Loucy (cell line): ENCODE measurements at regions not wholly inside any gene's neighbourhood (a gene's known extent, or its start where the extent isn't known, plus 50 kb on each side); places are given as distances from the start of the nearest gene placed in this dataset.
"Not testable (repeated sequence)": the region's sequence is repeated elsewhere in the genome, so short reads cannot be mapped to it uniquely, and the experiment has no call there.

Experiments
- H2AFZ ChIP-seq: fragments of 200-600 bp; sonication (generic); 2 replicates; pipeline ENCODE4 v1.6.0; 2016; ENCODE audit warnings: antibody characterized with exemption, mild to moderate bottlenecking, low read length, moderate library complexity
- H3F3A ChIP-seq: fragments of 200-600 bp; 2 replicates; pipeline ENCODE4 v1.6.0; 2016; ENCODE audit warnings: antibody characterized with exemption, low read depth, mild to moderate bottlenecking
- H3K27me3 ChIP-seq: fragments of 200-600 bp; sonication (generic); 2 replicates; pipeline ENCODE4 v1.6.1; 2014; ENCODE audit warnings: low read length, mild to moderate bottlenecking; ENCODE audit not compliant: insufficient read depth, poor library complexity, severe bottlenecking
- H3K36me3 ChIP-seq: fragments of 200-600 bp; sonication (generic); 2 replicates; pipeline ENCODE4 v1.6.1; 2016; ENCODE audit warnings: low read length; ENCODE audit not compliant: insufficient read depth
- H3K4me1 ChIP-seq: fragments of 200-600 bp; sonication (generic); 2 replicates; pipeline ENCODE4 v1.5.1; 2014; ENCODE audit warnings: low read length, mild to moderate bottlenecking; ENCODE audit not compliant: insufficient read depth, poor library complexity, severe bottlenecking
- H3K4me2 ChIP-seq: fragments of 200-600 bp; sonication (generic); 2 replicates; pipeline ENCODE4 v1.6.0; 2014; ENCODE audit warnings: antibody characterized with exemption, low read length, low read depth, mild to moderate bottlenecking; ENCODE audit not compliant: poor library complexity, severe bottlenecking
- H3K4me3 ChIP-seq: fragments of 200-600 bp; sonication (generic); 2 replicates; pipeline ENCODE4 v1.5.1; 2014; ENCODE audit warnings: low read length, mild to moderate bottlenecking, mixed read lengths; ENCODE audit not compliant: poor library complexity, severe bottlenecking
- H3K79me2 ChIP-seq: fragments of 200-600 bp; sonication (generic); 2 replicates; pipeline ENCODE4 v1.6.1; 2014; ENCODE audit warnings: low read length; ENCODE audit not compliant: insufficient read depth
- H3K9ac ChIP-seq: fragments of 200-600 bp; sonication (generic); 2 replicates; pipeline ENCODE4 v1.6.0; 2014; ENCODE audit warnings: mild to moderate bottlenecking, low read depth, low read length, moderate library complexity; ENCODE audit not compliant: poor library complexity, severe bottlenecking
- H3K9me2 ChIP-seq: fragments of 200-600 bp; sonication (generic); replicated peaks from 2 replicates; pipeline ENCODE4 v1.6.1; 2016; ENCODE audit warnings: low read depth, low read length, mixed read lengths
- H3K9me3 ChIP-seq: fragments of 200-600 bp; sonication (generic); 2 replicates; pipeline ENCODE4 v1.6.1; 2014; ENCODE audit warnings: mild to moderate bottlenecking, antibody characterized with exemption, low read length, low read depth; ENCODE audit not compliant: insufficient read depth
- H4K20me1 ChIP-seq: fragments of 200-600 bp; sonication (generic); 2 replicates; pipeline ENCODE4 v1.6.0; 2014; ENCODE audit warnings: antibody characterized with exemption, low read length, mild to moderate bottlenecking; ENCODE audit not compliant: insufficient read depth, poor library complexity, severe bottlenecking
- EZH2phosphoT487 ChIP-seq: fragments of 200-600 bp; IDR thresholded peaks from 2 replicates; pipeline ENCODE4 v1.6.1; 2018; ENCODE audit warnings: antibody characterized with exemption, mild to moderate bottlenecking, moderate library complexity, borderline replicate concordance
- TF ChIP-seq, protein P1 (sequence below): fragments of 200-600 bp; sonication (generic); conservative IDR thresholded peaks from 2 replicates; pipeline ENCODE4 v1.5.1; 2014; ENCODE audit warnings: mild to moderate bottlenecking, antibody characterized with exemption, low read length

DNA sequence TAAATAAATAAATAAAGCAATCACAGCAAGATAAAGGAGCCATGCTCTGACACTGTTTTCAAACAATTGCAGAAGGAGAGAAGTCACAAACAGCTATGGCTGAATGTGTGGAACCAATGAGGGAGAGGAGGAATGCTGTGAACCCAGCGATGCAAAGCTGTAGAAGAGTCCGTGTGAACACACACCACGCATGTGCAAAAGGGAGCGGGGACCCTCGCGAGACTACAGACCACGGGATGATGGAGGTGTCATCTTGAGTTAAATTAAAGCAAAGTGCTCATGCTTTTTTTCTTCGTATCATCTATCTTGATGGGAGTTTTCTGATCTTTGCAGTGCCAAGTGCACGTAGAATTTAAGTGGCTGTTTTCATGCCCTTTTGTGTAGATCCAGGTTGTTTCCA lies 123.8 kb upstream of the CDH5 start:
- H2AFZ ChIP-seq = no peak overlapping the region
- H3F3A ChIP-seq = no peaks in the 10 kb centered on the region
- H3K9ac ChIP-seq = no peak overlapping the region
- no peaks in the 10 kb centered on the region for H3K36me3 ChIP-seq
- H3K27me3 ChIP-seq = no peaks in the 10 kb centered on the region
- H4K20me1 ChIP-seq = no peaks in the 10 kb centered on the region
- H3K4me2 ChIP-seq = no peak overlapping the region
- peaks cover 3% of the 10 kb centered on the region; the same call in 1 of the 2 replicates for H3K9me3 ChIP-seq
- no peaks in the 10 kb centered on the region for H3K9me2 ChIP-seq
- TF ChIP-seq, protein P1, sequence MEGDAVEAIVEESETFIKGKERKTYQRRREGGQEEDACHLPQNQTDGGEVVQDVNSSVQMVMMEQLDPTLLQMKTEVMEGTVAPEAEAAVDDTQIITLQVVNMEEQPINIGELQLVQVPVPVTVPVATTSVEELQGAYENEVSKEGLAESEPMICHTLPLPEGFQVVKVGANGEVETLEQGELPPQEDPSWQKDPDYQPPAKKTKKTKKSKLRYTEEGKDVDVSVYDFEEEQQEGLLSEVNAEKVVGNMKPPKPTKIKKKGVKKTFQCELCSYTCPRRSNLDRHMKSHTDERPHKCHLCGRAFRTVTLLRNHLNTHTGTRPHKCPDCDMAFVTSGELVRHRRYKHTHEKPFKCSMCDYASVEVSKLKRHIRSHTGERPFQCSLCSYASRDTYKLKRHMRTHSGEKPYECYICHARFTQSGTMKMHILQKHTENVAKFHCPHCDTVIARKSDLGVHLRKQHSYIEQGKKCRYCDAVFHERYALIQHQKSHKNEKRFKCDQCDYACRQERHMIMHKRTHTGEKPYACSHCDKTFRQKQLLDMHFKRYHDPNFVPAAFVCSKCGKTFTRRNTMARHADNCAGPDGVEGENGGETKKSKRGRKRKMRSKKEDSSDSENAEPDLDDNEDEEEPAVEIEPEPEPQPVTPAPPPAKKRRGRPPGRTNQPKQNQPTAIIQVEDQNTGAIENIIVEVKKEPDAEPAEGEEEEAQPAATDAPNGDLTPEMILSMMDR = no peak
- no peak for TF ChIP-seq EZH2phosphoT487
- H3K79me2 ChIP-seq = no peaks in the 10 kb centered on the region
- H3K4me3 ChIP-seq = no peak overlapping the region
- no peaks in the 10 kb centered on the region for H3K4me1 ChIP-seq

DNA sequence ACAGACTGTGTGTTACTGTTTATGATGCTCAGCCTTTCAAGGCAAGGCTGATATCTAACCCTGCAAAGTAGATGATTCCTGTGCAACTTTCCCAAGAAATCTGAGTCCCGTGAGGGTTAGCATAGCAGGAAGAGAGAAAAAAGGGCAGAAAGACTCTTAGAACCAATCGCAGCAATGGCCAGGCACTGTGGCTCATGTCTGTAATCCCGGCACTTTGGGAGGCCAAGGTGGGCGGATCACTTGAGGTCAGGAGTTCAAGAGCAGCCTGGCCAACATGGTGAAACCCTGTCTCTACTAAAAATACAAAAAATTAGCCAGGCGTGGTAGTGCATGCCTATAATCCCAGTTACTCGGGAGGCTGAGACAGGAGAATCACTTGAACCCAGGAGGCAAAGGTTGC lies 124.3 kb upstream of the CDH5 start:
- H3K9ac ChIP-seq, H3K9me3 ChIP-seq, H3K4me2 ChIP-seq, H3K4me3 ChIP-seq, H3K36me3 ChIP-seq, H3K27me3 ChIP-seq, H2AFZ ChIP-seq, H3K9me2 ChIP-seq, H4K20me1 ChIP-seq, H3F3A ChIP-seq, H3K79me2 ChIP-seq, H3K4me1 ChIP-seq: not testable (repeated sequence)

DNA sequence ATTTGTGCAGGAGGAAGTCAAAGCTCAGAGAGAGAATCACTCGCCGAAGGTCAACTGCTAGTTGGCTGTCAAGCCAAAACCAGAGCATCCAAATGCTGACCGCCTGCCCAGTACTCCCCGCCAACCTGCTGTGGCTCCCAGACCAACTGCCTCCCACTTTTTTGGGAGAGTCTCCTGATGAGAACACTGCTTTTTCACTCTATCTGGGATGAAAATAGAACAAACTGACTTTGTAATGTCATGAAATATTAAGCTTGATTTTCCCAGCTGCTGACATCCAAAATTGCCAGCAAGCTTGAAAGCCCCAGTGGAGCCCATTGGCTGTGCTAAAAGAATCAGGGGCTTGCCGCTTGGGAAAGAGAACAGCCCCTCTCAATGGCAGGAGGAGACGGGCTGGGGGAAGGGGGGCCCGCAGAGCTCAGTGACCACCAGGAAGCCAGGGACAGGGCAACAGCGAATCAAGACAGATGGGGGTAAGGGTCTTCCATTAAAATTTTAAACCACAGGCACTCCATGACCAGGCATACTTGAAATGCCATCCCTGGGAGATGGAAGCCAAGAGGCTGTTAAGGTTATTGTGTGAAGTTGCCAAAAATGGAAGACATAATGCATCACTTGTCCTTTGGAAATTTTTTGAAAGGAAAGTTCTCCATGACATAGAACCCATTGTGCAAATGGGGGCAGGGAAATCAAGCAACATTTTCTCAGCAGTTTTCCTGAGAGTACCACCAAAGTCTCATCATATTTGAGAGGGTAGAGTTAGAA lies 125.7 kb upstream of the CDH5 start:
- no peaks in the 10 kb centered on the region for H3K9me2 ChIP-seq
- H3K9me3 ChIP-seq = peaks cover 3% of the 10 kb centered on the region; the same call in 1 of the 2 replicates
- H3K4me3 ChIP-seq = no peak overlapping the region
- no peak overlapping the region for H3K4me2 ChIP-seq
- TF ChIP-seq, protein P1 = no peak
- TF ChIP-seq EZH2phosphoT487 = no peak
- H3K4me1 ChIP-seq = no peaks in the 10 kb centered on the region
- H3K79me2 ChIP-seq = no peaks in the 10 kb centered on the region
- no peaks in the 10 kb centered on the region for H3F3A ChIP-seq
- no peak overlapping the region for H2AFZ ChIP-seq
- no peaks in the 10 kb centered on the region for H3K27me3 ChIP-seq
- no peak overlapping the region for H3K9ac ChIP-seq
- H4K20me1 ChIP-seq = no peaks in the 10 kb centered on the region
- no peaks in the 10 kb centered on the region for H3K36me3 ChIP-seq

DNA sequence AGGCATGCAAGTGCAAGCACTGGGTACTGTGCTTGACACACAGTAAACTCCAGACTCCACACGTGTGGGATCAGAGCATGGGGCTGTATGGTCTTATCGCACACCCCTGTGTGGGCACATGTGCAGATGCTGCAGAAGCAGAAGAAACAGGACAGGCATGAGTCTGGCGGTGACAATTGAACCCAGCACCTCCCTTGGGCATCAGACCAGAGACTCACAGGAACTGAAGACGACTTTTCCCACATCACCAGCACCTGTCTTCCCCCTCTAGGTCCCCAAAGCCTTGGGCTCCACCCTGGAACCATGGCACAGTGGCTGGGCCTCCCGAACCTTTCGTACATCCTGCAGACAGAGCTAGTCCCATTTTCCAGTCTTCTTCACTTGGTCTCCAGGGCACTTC lies 126.4 kb upstream of the CDH5 start:
- Histone ChIP-seq H3K4me1 (no peaks in the 10 kb centered on the region), H3K9me3 (peaks cover 3% of the 10 kb centered on the region; the same call in 1 of the 2 replicates), H3K4me3 (no peak overlapping the region), H3K9me2 (no peaks in the 10 kb centered on the region), H2AFZ (no peak overlapping the region), H3F3A (no peaks in the 10 kb centered on the region), H3K4me2 (no peak overlapping the region), H3K27me3 (no peaks in the 10 kb centered on the region), H4K20me1 (no peaks in the 10 kb centered on the region), H3K36me3 (no peaks in the 10 kb centered on the region), H3K79me2 (no peaks in the 10 kb centered on the region), H3K9ac (no peak overlapping the region)
- no peak for TF ChIP-seq EZH2phosphoT487
- TF ChIP-seq, protein P1 = no peak
